ENCODE measurements at regions not wholly inside any gene's neighbourhood (a gene's known extent, or its start where the extent isn't known, plus 50 kb on each side); places are given as distances from the start of the nearest gene placed in this dataset.

GRCh38 chr6:117167520-117168271 lies 97.7 kb upstream of the VGLL2 start:
- no peaks in the 10 kb centered on the region for H3K4me1 Mint-ChIP-seq
- H3K27me3 Mint-ChIP-seq: no peaks in the 10 kb centered on the region
- H3K9me3 Mint-ChIP-seq: no peaks in the 10 kb centered on the region
- ATAC-seq (replicated peaks) (no peak), DNase-seq (no peak)
- no peaks in the 10 kb centered on the region for H3K36me3 Mint-ChIP-seq
- no peak overlapping the region for H3K27ac Mint-ChIP-seq
- H3K4me3 Mint-ChIP-seq: no peak overlapping the region

- DNase-seq: no peak
- no peak overlapping the region for H3K4me3 Mint-ChIP-seq
- no peaks in the 10 kb centered on the region for H3K36me3 Mint-ChIP-seq
- no peak overlapping the region for H3K27ac Mint-ChIP-seq
- no peaks in the 10 kb centered on the region for H3K27me3 Mint-ChIP-seq
- H3K9me3 Mint-ChIP-seq: no peaks in the 10 kb centered on the region
- H3K4me1 Mint-ChIP-seq: no peaks in the 10 kb centered on the region
- no peak for ATAC-seq (replicated peaks)
These were observed 96.9 kb upstream of the VGLL2 start for GRCh38 chr6:117168296-117169063.

GRCh38 chr6:117169064-117169665 lies 96.2 kb upstream of the VGLL2 start:
- ATAC-seq (replicated peaks) (no peak), DNase-seq (no peak)
- no peaks in the 10 kb centered on the region for H3K4me1 Mint-ChIP-seq
- H3K36me3 Mint-ChIP-seq: no peaks in the 10 kb centered on the region
- H3K9me3 Mint-ChIP-seq: no peaks in the 10 kb centered on the region
- H3K4me3 Mint-ChIP-seq: no peak overlapping the region
- no peaks in the 10 kb centered on the region for H3K27me3 Mint-ChIP-seq
- no peak overlapping the region for H3K27ac Mint-ChIP-seq

GRCh38 chr6:117169781-117170281 lies 95.5 kb upstream of the VGLL2 start:
- ATAC-seq (replicated peaks): no peak
- Mint-ChIP-seq H3K4me1 (no peaks in the 10 kb centered on the region), H3K36me3 (no peaks in the 10 kb centered on the region), H3K4me3 (no peak overlapping the region), H3K9me3 (no peaks in the 10 kb centered on the region), H3K27ac (no peak overlapping the region), H3K27me3 (no peaks in the 10 kb centered on the region)
- DNase-seq: no peak

- no peak overlapping the region for H3K4me3 Mint-ChIP-seq
- no peaks in the 10 kb centered on the region for H3K36me3 Mint-ChIP-seq
- H3K27me3 Mint-ChIP-seq: no peaks in the 10 kb centered on the region
- no peak for DNase-seq
- no peak for ATAC-seq (replicated peaks)
- H3K4me1 Mint-ChIP-seq: no peaks in the 10 kb centered on the region
- H3K9me3 Mint-ChIP-seq: peaks cover 4 to 8% of the 10 kb centered on the region in 2 donors
- H3K27ac Mint-ChIP-seq: no peak overlapping the region
These were observed 90.5 kb upstream of the VGLL2 start for GRCh38 chr6:117174835-117175360.

GRCh38 chr6:117188627-117189201 lies 76.6 kb upstream of the VGLL2 start:
- no peaks in the 10 kb centered on the region for H3K36me3 Mint-ChIP-seq
- H3K9me3 Mint-ChIP-seq: peaks cover 0 to 2% of the 10 kb centered on the region in 2 donors
- DNase-seq: no peak
- no peaks in the 10 kb centered on the region for H3K4me1 Mint-ChIP-seq
- no peak overlapping the region for H3K27ac Mint-ChIP-seq
- H3K27me3 Mint-ChIP-seq: no peaks in the 10 kb centered on the region
- H3K4me3 Mint-ChIP-seq: no peak overlapping the region
- ATAC-seq (replicated peaks): no peak

GRCh38 chr6:117191009-117191408 lies 74.3 kb upstream of the VGLL2 start:
- Mint-ChIP-seq H3K4me3 (no peak overlapping the region), H3K4me1 (no peaks in the 10 kb centered on the region), H3K9me3 (no peaks in the 10 kb centered on the region), H3K27me3 (no peaks in the 10 kb centered on the region), H3K36me3 (no peaks in the 10 kb centered on the region), H3K27ac (no peak overlapping the region)
- DNase-seq: no peak
- no peak for ATAC-seq (replicated peaks)

GRCh38 chr6:117191448-117191847 lies 73.9 kb upstream of the VGLL2 start:
- Mint-ChIP-seq H3K36me3 (no peaks in the 10 kb centered on the region), H3K4me3 (no peak overlapping the region), H3K27me3 (no peaks in the 10 kb centered on the region), H3K27ac (no peak overlapping the region), H3K4me1 (no peaks in the 10 kb centered on the region), H3K9me3 (no peaks in the 10 kb centered on the region)
- ATAC-seq (replicated peaks) (no peak), DNase-seq (no peak)

GRCh38 chr6:117194271-117194670 lies 71.1 kb upstream of the VGLL2 start:
- no peak overlapping the region for H3K4me3 Mint-ChIP-seq
- H3K36me3 Mint-ChIP-seq: no peaks in the 10 kb centered on the region
- no peaks in the 10 kb centered on the region for H3K27me3 Mint-ChIP-seq
- ATAC-seq (replicated peaks): no peak
- no peak overlapping the region for H3K27ac Mint-ChIP-seq
- no peaks in the 10 kb centered on the region for H3K9me3 Mint-ChIP-seq
- H3K4me1 Mint-ChIP-seq: no peaks in the 10 kb centered on the region
- no peak for DNase-seq

- Mint-ChIP-seq H3K9me3 (no peaks in the 10 kb centered on the region), H3K36me3 (no peaks in the 10 kb centered on the region), H3K27me3 (no peaks in the 10 kb centered on the region), H3K4me3 (no peak overlapping the region), H3K4me1 (no peaks in the 10 kb centered on the region), H3K27ac (no peak overlapping the region)
- ATAC-seq (replicated peaks) (no peak), DNase-seq (no peak)
These were observed 70.4 kb upstream of the VGLL2 start for GRCh38 chr6:117194978-117195377.

- no peak overlapping the region for H3K27ac Mint-ChIP-seq
- no peak for ATAC-seq (replicated peaks)
These were observed 69.6 kb upstream of the VGLL2 start for GRCh38 chr6:117195728-117196127.

GRCh38 chr6:117200067-117200466 lies 65.3 kb upstream of the VGLL2 start:
- H3K27me3 Mint-ChIP-seq: peaks cover 0 to 4% of the 10 kb centered on the region in 2 donors
- no peak overlapping the region for H3K27ac Mint-ChIP-seq
- no peaks in the 10 kb centered on the region for H3K4me1 Mint-ChIP-seq
- no peak for DNase-seq
- no peak overlapping the region for H3K4me3 Mint-ChIP-seq
- H3K36me3 Mint-ChIP-seq: no peaks in the 10 kb centered on the region
- H3K9me3 Mint-ChIP-seq: peaks cover 0 to 3% of the 10 kb centered on the region in 2 donors
- no peak for ATAC-seq (replicated peaks)

More at GRCh38 chr6:117195728-117196127, 69.6 kb upstream of the VGLL2 start:
- DNase-seq: no peak
- Mint-ChIP-seq H3K27me3 (no peaks in the 10 kb centered on the region), H3K36me3 (no peaks in the 10 kb centered on the region), H3K4me3 (no peak overlapping the region), H3K4me1 (no peaks in the 10 kb centered on the region), H3K9me3 (no peaks in the 10 kb centered on the region)

- Mint-ChIP-seq H3K9me3 (peaks cover 0 to 4% of the 10 kb centered on the region in 2 donors), H3K4me1 (no peaks in the 10 kb centered on the region), H3K27ac (no peak overlapping the region), H3K27me3 (peaks cover 0 to 4% of the 10 kb centered on the region in 2 donors), H3K4me3 (no peak overlapping the region), H3K36me3 (no peaks in the 10 kb centered on the region)
- ATAC-seq (replicated peaks) (no peak), DNase-seq (no peak)
These were observed 60.5 kb upstream of the VGLL2 start for GRCh38 chr6:117204903-117205302.

- no peaks in the 10 kb centered on the region for H3K4me1 Mint-ChIP-seq
- H3K36me3 Mint-ChIP-seq: no peaks in the 10 kb centered on the region
- H3K4me3 Mint-ChIP-seq: no peak overlapping the region
- ATAC-seq (replicated peaks) (no peak), DNase-seq (no peak)
- no peak overlapping the region for H3K27ac Mint-ChIP-seq
- H3K9me3 Mint-ChIP-seq: peaks cover 0 to 4% of the 10 kb centered on the region in 2 donors
- H3K27me3 Mint-ChIP-seq: peaks cover 0 to 4% of the 10 kb centered on the region in 2 donors
These were observed 59.5 kb upstream of the VGLL2 start for GRCh38 chr6:117205876-117206275.

All from stimulated activated naive B cell treated with anti-CD40 and anti-IgM and Interleukin-4, amounts not matched to agents 10 μg/mL and 1 μg/mL and 100 μg/mL, for 72 hours (primary cell).